GM12878 (cell line): ENCODE measurements at regions not wholly inside any gene's neighbourhood (a gene's known extent, or its start where the extent isn't known, plus 50 kb on each side); places are given as distances from the start of the nearest gene placed in this dataset.

Source experiments
- ATAC-seq: fragments of 200-7000 bp; cut with Tn5 transposase; 3 replicates; pipeline ENCODE4 v1.9.1; 2020; ENCODE audit warnings: mild to moderate bottlenecking, moderate library complexity
- BruUV-seq: library from RNA; stranded (reverse); fragments of 400-500 nt; replicated peaks from 2 replicates; lab custom pipeline; 2021; lab: Mats Ljungman, UMichigan
- CTCF ChIA-PET: fragments of 300-600 bp; sonication (Branson Sonifier 250); formaldehyde crosslinking; extraction: SDS; loops from one replicate; lab custom pipeline; 2021; ENCODE audit warnings: inconsistent platforms; lab: Yijun Ruan, JAX
- POLR2A ChIA-PET: fragments of 350-600 bp; formaldehyde crosslinking; extraction: SDS; loops from one replicate; lab custom pipeline; 2021; ENCODE audit warnings: inconsistent platforms; lab: Charles Lee
- RAD21 ChIA-PET: fragments of 300-600 bp; sonication (Branson Sonifier 250); formaldehyde crosslinking; loops from one replicate; lab custom pipeline; 2023; ENCODE audit warnings: antibody characterized with exemption; ENCODE audit not compliant: unreplicated experiment; lab: Charles Lee
- SMC1A ChIA-PET: fragments of 300-600 bp; sonication (Branson Sonifier 250); formaldehyde crosslinking; loops from one replicate; lab custom pipeline; 2023; ENCODE audit not compliant: unreplicated experiment, uncharacterized antibody; lab: Charles Lee
- DNase-seq: peaks from one replicate; pipeline ENCODE4 v3.0.0-alpha.2; 2011; ENCODE audit warnings: low read depth, low spot score
- FAIRE-seq: peaks from 3 replicates; lab custom pipeline; 2011; peaks lifted over from hg19 to GRCh38; lab: Jason Lieb, UNC
- H2AFZ ChIP-seq: 2 replicates; pipeline ENCODE4 v1.6.0; 2011; ENCODE audit warnings: low read depth, low read length, control low read depth; ENCODE audit not compliant: control insufficient read depth
- H3K27ac ChIP-seq: 2 replicates; pipeline ENCODE4 v1.5.1; 2011; ENCODE audit warnings: control low read depth; ENCODE audit not compliant: control insufficient read depth, insufficient read depth
- H3K27me3 ChIP-seq, 2 experiments: replicated peaks in 1 of 2; 2 replicates each; pipeline versions ENCODE4 v1.6.0 to v1.6.1; 2011; ENCODE audit warnings: low read length in 1 of 2; ENCODE audit not compliant: control insufficient read depth in 2 of 2, insufficient read depth in 2 of 2
- H3K36me3 ChIP-seq, 2 experiments: 2 replicates each; pipeline ENCODE4 v1.5.1; 2011; ENCODE audit warnings: low read length in 1 of 2; ENCODE audit not compliant: control insufficient read depth in 2 of 2, insufficient read depth in 2 of 2
- H3K4me1 ChIP-seq: 2 replicates; pipeline ENCODE4 v1.6.1; 2011; ENCODE audit warnings: mild to moderate bottlenecking, low read length, moderate library complexity, mixed read lengths; ENCODE audit not compliant: control insufficient read depth, insufficient read depth
- H3K4me2 ChIP-seq: 2 replicates; pipeline ENCODE4 v1.6.0; 2011; ENCODE audit warnings: control low read depth; ENCODE audit not compliant: control insufficient read depth, insufficient read depth
- H3K4me3 ChIP-seq: fragments of 200-600 bp; sonication (generic); 2 replicates; pipeline ENCODE4 v1.5.1; 2016
- H3K79me2 ChIP-seq: 2 replicates; pipeline ENCODE4 v1.6.0; 2011; ENCODE audit warnings: low read length; ENCODE audit not compliant: control insufficient read depth, insufficient read depth
- H3K9ac ChIP-seq: 2 replicates; pipeline ENCODE4 v1.8.0; 2011; ENCODE audit warnings: low read length, control low read depth, mixed read lengths; ENCODE audit not compliant: control insufficient read depth, insufficient read depth
- H3K9me3 ChIP-seq: replicated peaks from 3 replicates; pipeline ENCODE4 v1.5.1; 2011; ENCODE audit warnings: mild to moderate bottlenecking, low read length; ENCODE audit not compliant: control insufficient read depth, insufficient read depth
- H4K20me1 ChIP-seq: 2 replicates; pipeline ENCODE4 v1.6.0; 2011; ENCODE audit not compliant: control insufficient read depth, insufficient read depth
- CHD1 ChIP-seq: IDR thresholded peaks from 2 replicates; pipeline ENCODE4 v1.6.1; 2012; ENCODE audit warnings: low read depth, low read length, improper control_type of control experiment
- JUNB ChIP-seq: IDR thresholded peaks from 2 replicates; pipeline ENCODE4 v1.6.1; 2016; ENCODE audit warnings: antibody characterized with exemption, mild to moderate bottlenecking
- NKRF ChIP-seq: fragments of 450-650 bp; conservative IDR thresholded peaks from 2 replicates; pipeline ENCODE4 v1.6.1; 2017; ENCODE audit warnings: mild to moderate bottlenecking, moderate library complexity
- RAD51 ChIP-seq: fragments of 450-650 bp; IDR thresholded peaks from 2 replicates; pipeline ENCODE4 v1.6.1; 2016; ENCODE audit warnings: moderate library complexity, mild to moderate bottlenecking, inconsistent platforms
- ZNF622 ChIP-seq: fragments of 450-650 bp; IDR thresholded peaks from 2 replicates; pipeline ENCODE4 v1.6.1; 2017; ENCODE audit warnings: mild to moderate bottlenecking, inconsistent platforms
- WGBS: methylation state at CpG from one replicate; pipeline ENCODE4 v1.1.6; 2016; ENCODE audit warnings: low lambda C conversion rate; ENCODE audit not compliant: insufficient replicate concordance, insufficient coverage; ENCODE audit errors: missing lambda C conversion rate; 5-methylcytosine and 5-hydroxymethylcytosine counted together
- in situ Hi-C: fragments of 300-500 bp; cut with MboI; formaldehyde crosslinking; loops from 9 replicates; pipeline ENCODE4 v1.14.3; 2018; ENCODE audit warnings: mixed read lengths
- intact Hi-C: fragments of 100-400 bp; cut with micrococcal nuclease; formaldehyde crosslinking; loops from one replicate; pipeline ENCODE4 v1.14.2; 2022; ENCODE audit not compliant: unreplicated experiment
- TF ChIP-seq, protein P1 (sequence below): fragments of 450-650 bp; IDR thresholded peaks from 2 replicates; pipeline ENCODE4 v1.6.1; 2016; ENCODE audit warnings: mild to moderate bottlenecking, moderate library complexity, borderline replicate concordance
- TF ChIP-seq, protein P2 (sequence below): IDR thresholded peaks from 2 replicates; pipeline ENCODE4 v1.6.1; 2011; ENCODE audit warnings: low read depth, mild to moderate bottlenecking, low read length, moderate library complexity, borderline replicate concordance; ENCODE audit errors: extremely low read depth
- TF ChIP-seq, protein P3 (sequence below): fragments of 450-650 bp; IDR thresholded peaks from 2 replicates; pipeline ENCODE4 v1.6.1; 2017; ENCODE audit warnings: low read depth, mild to moderate bottlenecking, moderate library complexity

- TF ChIP-seq, protein P1, sequence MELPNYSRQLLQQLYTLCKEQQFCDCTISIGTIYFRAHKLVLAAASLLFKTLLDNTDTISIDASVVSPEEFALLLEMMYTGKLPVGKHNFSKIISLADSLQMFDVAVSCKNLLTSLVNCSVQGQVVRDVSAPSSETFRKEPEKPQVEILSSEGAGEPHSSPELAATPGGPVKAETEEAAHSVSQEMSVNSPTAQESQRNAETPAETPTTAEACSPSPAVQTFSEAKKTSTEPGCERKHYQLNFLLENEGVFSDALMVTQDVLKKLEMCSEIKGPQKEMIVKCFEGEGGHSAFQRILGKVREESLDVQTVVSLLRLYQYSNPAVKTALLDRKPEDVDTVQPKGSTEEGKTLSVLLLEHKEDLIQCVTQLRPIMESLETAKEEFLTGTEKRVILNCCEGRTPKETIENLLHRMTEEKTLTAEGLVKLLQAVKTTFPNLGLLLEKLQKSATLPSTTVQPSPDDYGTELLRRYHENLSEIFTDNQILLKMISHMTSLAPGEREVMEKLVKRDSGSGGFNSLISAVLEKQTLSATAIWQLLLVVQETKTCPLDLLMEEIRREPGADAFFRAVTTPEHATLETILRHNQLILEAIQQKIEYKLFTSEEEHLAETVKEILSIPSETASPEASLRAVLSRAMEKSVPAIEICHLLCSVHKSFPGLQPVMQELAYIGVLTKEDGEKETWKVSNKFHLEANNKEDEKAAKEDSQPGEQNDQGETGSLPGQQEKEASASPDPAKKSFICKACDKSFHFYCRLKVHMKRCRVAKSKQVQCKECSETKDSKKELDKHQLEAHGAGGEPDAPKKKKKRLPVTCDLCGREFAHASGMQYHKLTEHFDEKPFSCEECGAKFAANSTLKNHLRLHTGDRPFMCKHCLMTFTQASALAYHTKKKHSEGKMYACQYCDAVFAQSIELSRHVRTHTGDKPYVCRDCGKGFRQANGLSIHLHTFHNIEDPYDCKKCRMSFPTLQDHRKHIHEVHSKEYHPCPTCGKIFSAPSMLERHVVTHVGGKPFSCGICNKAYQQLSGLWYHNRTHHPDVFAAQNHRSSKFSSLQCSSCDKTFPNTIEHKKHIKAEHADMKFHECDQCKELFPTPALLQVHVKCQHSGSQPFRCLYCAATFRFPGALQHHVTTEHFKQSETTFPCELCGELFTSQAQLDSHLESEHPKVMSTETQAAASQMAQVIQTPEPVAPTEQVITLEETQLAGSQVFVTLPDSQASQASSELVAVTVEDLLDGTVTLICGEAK: no peak
- TF ChIP-seq, all 136 proteins: peak for 0
Observed at GRCh38 chr15:69983696-69984265, 113.9 kb downstream of the TLE3 start (continued).

- H4K20me1 ChIP-seq: no peaks in the 10 kb centered on the region
- ChIA-PET RAD21 (no interaction called here), POLR2A (no interaction called here), CTCF (interaction anchor here (1.1 kb wide), 1 partner anchor 110 kb away, joined by 4 read pairs; the partner anchor contains the start of gene TLE3), SMC1A (no interaction called here)
- intact Hi-C loops: no loop called here
- no peak overlapping the region for H3K4me3 ChIP-seq
- no peak overlapping the region for H3K4me2 ChIP-seq
- H3K9ac ChIP-seq: no peak overlapping the region
- H3K27ac ChIP-seq: no peak overlapping the region
- no peaks in the 10 kb centered on the region for H3K79me2 ChIP-seq
- no peak for ATAC-seq
- no peaks in the 10 kb centered on the region for H3K9me3 ChIP-seq
- FAIRE-seq: no peak
- no peak overlapping the region for H2AFZ ChIP-seq
- no peaks in the 10 kb centered on the region for H3K36me3 ChIP-seq
- WGBS: 84% methylated on average over 9 of the region's 9 CpGs
- DNase-seq: no peak
- peaks cover 0 to 2% of the 10 kb centered on the region in 2 experiments; a peak in 2 of 4 replicates for H3K27me3 ChIP-seq
- in situ Hi-C loops: no loop called here
- no TSS peak for BruUV-seq
- peaks cover 9% of the 10 kb centered on the region for H3K4me1 ChIP-seq
- no peak for TF ChIP-seq RAD51
- no peak for TF ChIP-seq CHD1
- TF ChIP-seq, protein P2, sequence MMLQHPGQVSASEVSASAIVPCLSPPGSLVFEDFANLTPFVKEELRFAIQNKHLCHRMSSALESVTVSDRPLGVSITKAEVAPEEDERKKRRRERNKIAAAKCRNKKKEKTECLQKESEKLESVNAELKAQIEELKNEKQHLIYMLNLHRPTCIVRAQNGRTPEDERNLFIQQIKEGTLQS: no peak
- no peak for TF ChIP-seq JUNB
- TF ChIP-seq, protein P3, sequence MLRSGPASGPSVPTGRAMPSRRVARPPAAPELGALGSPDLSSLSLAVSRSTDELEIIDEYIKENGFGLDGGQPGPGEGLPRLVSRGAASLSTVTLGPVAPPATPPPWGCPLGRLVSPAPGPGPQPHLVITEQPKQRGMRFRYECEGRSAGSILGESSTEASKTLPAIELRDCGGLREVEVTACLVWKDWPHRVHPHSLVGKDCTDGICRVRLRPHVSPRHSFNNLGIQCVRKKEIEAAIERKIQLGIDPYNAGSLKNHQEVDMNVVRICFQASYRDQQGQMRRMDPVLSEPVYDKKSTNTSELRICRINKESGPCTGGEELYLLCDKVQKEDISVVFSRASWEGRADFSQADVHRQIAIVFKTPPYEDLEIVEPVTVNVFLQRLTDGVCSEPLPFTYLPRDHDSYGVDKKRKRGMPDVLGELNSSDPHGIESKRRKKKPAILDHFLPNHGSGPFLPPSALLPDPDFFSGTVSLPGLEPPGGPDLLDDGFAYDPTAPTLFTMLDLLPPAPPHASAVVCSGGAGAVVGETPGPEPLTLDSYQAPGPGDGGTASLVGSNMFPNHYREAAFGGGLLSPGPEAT: no peak
- TF ChIP-seq NKRF: no peak
- no peak for TF ChIP-seq ZNF622
Observed at GRCh38 chr15:69987492-69988489, 109.9 kb downstream of the TLE3 start.
